Central memory CD8-positive, alpha-beta T cell (primary cell): ENCODE measurements at regions not wholly inside any gene's neighbourhood (a gene's known extent, or its start where the extent isn't known, plus 50 kb on each side); places are given as distances from the start of the nearest gene placed in this dataset.
A peak's percentile ranks its signal among the peaks of the same experiment; 100 is the strongest.

Source experiments
- ATAC-seq: fragments of 150-1000 bp; cut with Tn5 transposase; replicated peaks from 2 replicates; pipeline ENCODE4 v1.10.0; 2022; ENCODE audit warnings: mild to moderate bottlenecking, moderate FRiP score, moderate number of reproducible peaks; ENCODE audit not compliant: poor library complexity, severe bottlenecking; ENCODE audit errors: extremely low read depth
- DNase-seq, 2 donors: peaks; one replicate each; pipeline ENCODE4 v3.0.0; 2021; ENCODE audit warnings: low spot score in 2 of 2
- H3K27ac Mint-ChIP-seq: one replicate; pipeline ENCODE4 v1.8.0; 2022; ENCODE audit warnings: low read depth, mild to moderate bottlenecking, moderate library complexity, mixed read lengths
- H3K27me3 Mint-ChIP-seq: one replicate; pipeline ENCODE4 v1.8.0; 2022; ENCODE audit warnings: mixed read lengths
- H3K36me3 Mint-ChIP-seq: one replicate; pipeline ENCODE4 v1.8.0; 2022; ENCODE audit warnings: mild to moderate bottlenecking, moderate library complexity, mixed read lengths; ENCODE audit not compliant: insufficient read depth
- H3K4me1 Mint-ChIP-seq: one replicate; pipeline ENCODE4 v1.8.0; 2022; ENCODE audit warnings: mixed read lengths
- H3K4me3 Mint-ChIP-seq: one replicate; pipeline ENCODE4 v1.8.0; 2022; ENCODE audit warnings: mild to moderate bottlenecking, moderate library complexity, mixed read lengths
- H3K9me3 Mint-ChIP-seq: one replicate; pipeline ENCODE4 v1.8.0; 2022; ENCODE audit warnings: mixed read lengths

- no peak overlapping the region for H3K4me3 Mint-ChIP-seq
- H3K4me1 Mint-ChIP-seq: no peaks in the 10 kb centered on the region
- H3K27ac Mint-ChIP-seq: no peak overlapping the region
- DNase-seq (no peak), ATAC-seq (no peak)
- no peaks in the 10 kb centered on the region for H3K27me3 Mint-ChIP-seq
- no peaks in the 10 kb centered on the region for H3K9me3 Mint-ChIP-seq
- no peaks in the 10 kb centered on the region for H3K36me3 Mint-ChIP-seq
Observed at GRCh38 chrX:69313617-69314290, 148.5 kb upstream of the PJA1 start.

- no peak overlapping the region for H3K4me3 Mint-ChIP-seq
- no peaks in the 10 kb centered on the region for H3K36me3 Mint-ChIP-seq
- no peaks in the 10 kb centered on the region for H3K27me3 Mint-ChIP-seq
- DNase-seq (no peak), ATAC-seq (no peak)
- no peaks in the 10 kb centered on the region for H3K9me3 Mint-ChIP-seq
- H3K27ac Mint-ChIP-seq: no peak overlapping the region
- no peaks in the 10 kb centered on the region for H3K4me1 Mint-ChIP-seq
Observed at GRCh38 chrX:69311936-69312670, 146.8 kb upstream of the PJA1 start.

GRCh38 chrX:69309074-69309792, 144.0 kb upstream of the PJA1 start:
- H3K27me3 Mint-ChIP-seq: no peaks in the 10 kb centered on the region
- no peak for ATAC-seq
- no peaks in the 10 kb centered on the region for H3K4me1 Mint-ChIP-seq
- no peaks in the 10 kb centered on the region for H3K9me3 Mint-ChIP-seq
- peak overlapping the region; percentile 4 for H3K27ac Mint-ChIP-seq
- H3K4me3 Mint-ChIP-seq: no peak overlapping the region
- no peak for DNase-seq
- H3K36me3 Mint-ChIP-seq: no peaks in the 10 kb centered on the region

GRCh38 chrX:69307756-69308155, 142.5 kb upstream of the PJA1 start:
- H3K4me3 Mint-ChIP-seq: no peak overlapping the region
- ATAC-seq: no peak
- no peaks in the 10 kb centered on the region for H3K9me3 Mint-ChIP-seq
- peaks cover 2% of the 10 kb centered on the region for H3K27me3 Mint-ChIP-seq
- H3K36me3 Mint-ChIP-seq: no peaks in the 10 kb centered on the region
- H3K27ac Mint-ChIP-seq: no peak overlapping the region
- H3K4me1 Mint-ChIP-seq: no peaks in the 10 kb centered on the region
- no peak for DNase-seq

- Mint-ChIP-seq H3K4me3 (no peak overlapping the region), H3K4me1 (no peaks in the 10 kb centered on the region), H3K27ac (no peak overlapping the region), H3K9me3 (no peaks in the 10 kb centered on the region), H3K27me3 (peaks cover 9% of the 10 kb centered on the region), H3K36me3 (no peaks in the 10 kb centered on the region)
- DNase-seq: no peak
- no peak for ATAC-seq
Observed at GRCh38 chrX:69307029-69307428, 141.8 kb upstream of the PJA1 start.

GRCh38 chrX:69306063-69306404, 140.8 kb upstream of the PJA1 start:
- no peak overlapping the region for H3K4me3 Mint-ChIP-seq
- H3K9me3 Mint-ChIP-seq: no peaks in the 10 kb centered on the region
- no peak overlapping the region for H3K27ac Mint-ChIP-seq
- ATAC-seq: no peak
- H3K4me1 Mint-ChIP-seq: no peaks in the 10 kb centered on the region
- H3K36me3 Mint-ChIP-seq: no peaks in the 10 kb centered on the region
- H3K27me3 Mint-ChIP-seq: peaks cover 17% of the 10 kb centered on the region
- no peak for DNase-seq

GRCh38 chrX:69305333-69306062, 140.2 kb upstream of the PJA1 start:
- H3K4me1 Mint-ChIP-seq: no peaks in the 10 kb centered on the region
- DNase-seq (no peak), ATAC-seq (no peak)
- H3K27ac Mint-ChIP-seq: no peak overlapping the region
- H3K4me3 Mint-ChIP-seq: no peak overlapping the region
- no peaks in the 10 kb centered on the region for H3K9me3 Mint-ChIP-seq
- H3K27me3 Mint-ChIP-seq: peaks cover 17% of the 10 kb centered on the region
- H3K36me3 Mint-ChIP-seq: no peaks in the 10 kb centered on the region

- no peak for DNase-seq
- no peak for ATAC-seq
- H3K27me3 Mint-ChIP-seq: peaks cover 17% of the 10 kb centered on the region
- no peaks in the 10 kb centered on the region for H3K9me3 Mint-ChIP-seq
- no peaks in the 10 kb centered on the region for H3K4me1 Mint-ChIP-seq
- H3K4me3 Mint-ChIP-seq: no peak overlapping the region
- no peak overlapping the region for H3K27ac Mint-ChIP-seq
- no peaks in the 10 kb centered on the region for H3K36me3 Mint-ChIP-seq
Observed at GRCh38 chrX:69303231-69303630, 138.0 kb upstream of the PJA1 start.

GRCh38 chrX:69299951-69300714, 134.9 kb upstream of the PJA1 start:
- ATAC-seq: no peak
- Mint-ChIP-seq H3K4me1 (no peaks in the 10 kb centered on the region), H3K4me3 (no peak overlapping the region), H3K27ac (no peak overlapping the region), H3K27me3 (peaks cover 17% of the 10 kb centered on the region), H3K36me3 (peaks cover 1% of the 10 kb centered on the region), H3K9me3 (no peaks in the 10 kb centered on the region)
- DNase-seq: no peak

GRCh38 chrX:69299285-69299684, 134.0 kb upstream of the PJA1 start:
- Mint-ChIP-seq H3K36me3 (peaks cover 1% of the 10 kb centered on the region), H3K27me3 (peaks cover 17% of the 10 kb centered on the region), H3K9me3 (no peaks in the 10 kb centered on the region), H3K4me1 (no peaks in the 10 kb centered on the region), H3K27ac (no peak overlapping the region), H3K4me3 (no peak overlapping the region)
- no peak for DNase-seq
- ATAC-seq: no peak

GRCh38 chrX:69298466-69299140, 133.3 kb upstream of the PJA1 start:
- Mint-ChIP-seq H3K36me3 (peaks cover 1% of the 10 kb centered on the region), H3K4me1 (no peaks in the 10 kb centered on the region), H3K9me3 (no peaks in the 10 kb centered on the region), H3K27ac (no peak overlapping the region), H3K4me3 (no peak overlapping the region), H3K27me3 (peaks cover 17% of the 10 kb centered on the region)
- ATAC-seq (no peak), DNase-seq (no peak)

- Mint-ChIP-seq H3K4me1 (no peaks in the 10 kb centered on the region), H3K27me3 (peaks cover 13% of the 10 kb centered on the region), H3K4me3 (no peak overlapping the region), H3K9me3 (no peaks in the 10 kb centered on the region), H3K27ac (no peak overlapping the region), H3K36me3 (peaks cover 1% of the 10 kb centered on the region)
- DNase-seq (no peak), ATAC-seq (no peak)
Observed at GRCh38 chrX:69297506-69297905, 132.3 kb upstream of the PJA1 start.
